Activated gamma-delta T cell treated with anti-CD3 and anti-CD28 coated beads, Interleukin-2, amount 50 U/mL, for 16 hours (primary cell): ENCODE measurements at regions not wholly inside any gene's neighbourhood (a gene's known extent, or its start where the extent isn't known, plus 50 kb on each side); places are given as distances from the start of the nearest gene placed in this dataset.
A peak's percentile ranks its signal among the peaks of the same experiment; 100 is the strongest.

ENCODE experiments used
- DNase-seq: peaks from one replicate; pipeline ENCODE4 v3.0.0-alpha.2; 2020; ENCODE audit warnings: low read depth

DNA sequence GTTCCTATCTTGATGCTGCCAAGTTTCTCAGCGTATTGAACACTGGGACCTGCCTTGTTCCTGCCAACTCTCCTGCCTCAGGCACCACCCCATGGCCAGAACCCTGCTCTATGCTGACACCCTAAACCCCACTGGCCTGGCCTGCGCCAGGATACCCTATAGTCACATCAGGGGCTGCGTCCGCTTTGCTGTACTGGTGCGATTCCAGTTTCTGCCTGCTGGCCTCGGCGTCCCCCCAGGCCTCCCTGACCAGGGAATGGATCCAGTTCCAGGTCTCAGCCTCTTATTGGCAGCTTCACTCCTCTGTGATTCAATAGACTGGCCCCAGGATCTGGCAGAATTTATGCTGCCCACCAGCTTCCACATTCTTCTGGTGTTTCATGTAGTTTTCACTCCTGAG lies 55.0 kb downstream of the GPR6 start:
- DNase-seq = no peak

DNA sequence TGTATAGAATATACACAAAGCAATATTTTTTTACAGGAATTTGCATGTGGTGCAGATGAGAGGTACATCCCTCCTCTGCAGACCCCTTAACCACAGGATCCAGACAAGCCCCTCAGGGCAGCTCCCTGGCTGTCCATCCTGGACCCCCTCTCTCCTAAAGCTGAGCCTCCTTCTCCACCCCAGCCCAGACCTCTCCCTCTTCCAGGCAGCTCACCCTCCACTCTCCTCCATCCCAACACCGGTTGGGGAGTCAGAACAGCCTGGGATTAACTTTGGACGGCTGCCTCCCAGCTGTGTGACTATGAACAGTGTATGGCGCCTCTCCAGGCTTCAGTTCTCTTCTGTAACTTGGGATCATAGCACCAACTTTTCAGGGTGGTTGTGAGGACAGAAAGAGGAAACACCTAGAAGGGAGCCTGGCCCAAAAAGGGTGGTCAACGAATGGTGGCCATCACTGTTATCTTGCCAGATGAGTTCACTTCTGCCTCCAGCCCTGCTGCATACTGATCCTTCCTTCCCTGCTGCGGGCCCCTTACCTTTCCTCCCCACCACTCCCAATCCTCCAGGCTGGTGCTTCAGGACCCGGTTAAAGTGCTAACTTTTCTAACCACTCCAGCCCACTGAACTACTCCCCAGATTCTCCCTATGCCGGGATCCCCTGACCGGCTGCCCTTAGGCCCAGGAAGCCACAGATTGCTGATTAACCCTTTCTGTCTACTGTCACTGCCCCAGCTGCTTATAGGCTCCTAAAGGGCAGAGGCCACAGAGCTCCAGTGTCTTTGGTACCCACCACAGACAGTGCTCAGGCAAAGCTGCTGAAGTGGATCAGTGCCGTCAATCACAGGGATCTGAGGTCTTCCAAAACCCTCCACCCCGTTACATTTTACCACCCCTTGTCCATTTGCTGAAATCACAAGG lies 55.9 kb downstream of the GPR6 start:
- DNase-seq = no peak

DNA sequence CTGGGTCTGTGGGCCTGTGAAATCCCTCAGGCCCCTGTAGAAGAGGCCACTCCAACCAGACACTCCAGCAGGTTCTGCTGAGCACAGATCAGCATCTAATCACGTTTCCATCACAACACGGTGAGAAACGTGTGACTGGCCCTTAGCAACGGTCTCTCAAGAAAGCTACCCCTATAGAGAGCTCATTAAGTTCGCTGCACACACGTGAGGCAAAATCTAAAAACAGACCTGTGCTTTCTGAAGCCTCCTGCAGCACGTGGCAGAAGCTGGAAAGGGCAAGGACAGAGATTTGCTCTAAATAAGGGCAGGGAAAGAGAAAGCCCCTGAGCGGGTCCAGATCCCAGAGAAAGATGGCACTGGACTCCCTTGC lies 56.5 kb downstream of the GPR6 start:
- no peak for DNase-seq

DNA sequence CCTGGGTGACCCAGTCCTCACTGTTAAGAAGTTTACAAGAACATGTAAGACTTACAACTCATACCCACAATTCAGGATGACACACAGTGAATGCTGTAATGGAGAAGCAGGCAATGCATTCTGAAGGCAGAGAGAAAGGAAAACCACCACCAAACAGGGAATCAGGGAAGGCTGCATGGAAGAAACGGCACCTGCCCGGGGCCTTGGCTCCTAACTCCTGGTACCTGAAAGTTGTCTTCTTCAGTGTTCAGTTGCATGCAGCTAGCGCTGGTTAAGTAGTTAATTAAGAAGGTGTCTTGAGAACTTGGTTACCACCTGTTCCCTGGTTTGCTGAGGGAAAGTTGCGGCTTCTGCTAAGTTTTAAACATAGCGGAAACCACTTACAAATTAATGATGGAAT lies 57.2 kb downstream of the GPR6 start:
- DNase-seq = no peak

DNA sequence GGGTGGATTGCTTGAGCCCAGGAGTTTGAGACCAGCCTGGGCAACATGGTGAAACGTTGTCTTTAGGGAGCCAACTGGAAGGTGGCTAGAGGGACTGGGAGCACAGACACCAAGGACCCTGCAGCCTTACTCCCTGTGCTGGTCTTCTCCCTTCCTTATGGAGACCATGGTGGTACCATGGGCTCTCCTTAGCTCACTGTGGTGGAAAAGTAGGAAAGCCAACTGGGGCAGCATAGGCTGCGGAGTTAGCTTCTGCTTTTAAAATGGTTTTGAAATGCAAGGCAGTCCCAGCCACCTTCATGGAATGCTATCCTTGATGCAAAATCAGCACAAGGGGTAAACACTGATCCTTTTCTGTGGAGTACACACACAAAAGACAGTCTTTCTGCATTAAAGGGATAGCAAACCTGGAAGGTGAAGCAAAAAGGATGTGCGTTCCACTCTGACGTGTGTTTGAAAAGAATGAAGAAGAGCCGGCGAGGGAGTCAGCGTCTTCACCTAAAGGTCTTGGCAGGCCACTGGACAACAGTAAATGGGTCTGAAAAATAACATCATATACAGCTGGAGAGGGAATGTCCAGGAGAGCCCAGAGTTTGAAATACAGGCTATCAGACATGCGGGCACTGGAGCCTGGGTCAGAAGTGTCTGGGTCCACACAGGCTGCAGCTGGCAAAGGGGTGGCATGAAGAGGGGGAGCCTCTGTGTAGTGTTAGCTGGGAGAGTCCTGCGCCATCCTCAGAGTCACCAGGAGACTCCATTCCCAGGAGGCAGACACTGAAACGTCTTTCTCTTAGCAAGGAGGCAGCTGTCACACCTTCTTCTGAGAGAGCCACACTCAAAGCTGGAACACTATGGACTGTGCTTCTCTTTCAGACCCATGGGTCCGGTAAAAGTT lies 58.5 kb downstream of the GPR6 start:
- DNase-seq = no peak

DNA sequence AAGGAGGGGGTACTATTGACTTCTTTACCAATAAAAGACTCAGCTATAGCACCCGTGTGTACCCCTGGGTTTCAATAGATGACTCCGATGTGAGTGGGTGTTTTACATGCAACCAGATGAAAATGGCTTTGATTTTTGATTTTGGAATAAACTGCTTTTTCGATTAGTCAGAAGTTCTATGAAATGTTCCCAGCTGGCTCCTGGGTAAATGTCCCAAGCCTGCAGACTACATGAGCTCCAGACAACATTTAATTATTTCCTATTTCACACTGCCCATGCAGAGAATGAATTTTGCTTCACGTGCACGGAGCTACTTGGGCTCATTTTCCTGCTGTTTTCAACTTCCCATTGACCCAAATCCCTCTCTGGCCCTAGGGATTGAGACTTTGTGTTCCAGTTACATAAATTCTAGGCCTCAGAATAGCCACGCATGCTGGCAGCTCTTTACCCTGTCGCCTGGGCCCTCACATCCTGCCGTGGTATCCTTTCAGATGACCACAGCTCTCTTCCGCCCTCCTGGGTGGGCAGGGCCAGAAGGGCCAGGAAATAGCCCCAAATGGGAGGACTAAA lies 59.7 kb downstream of the GPR6 start:
- DNase-seq = no peak

DNA sequence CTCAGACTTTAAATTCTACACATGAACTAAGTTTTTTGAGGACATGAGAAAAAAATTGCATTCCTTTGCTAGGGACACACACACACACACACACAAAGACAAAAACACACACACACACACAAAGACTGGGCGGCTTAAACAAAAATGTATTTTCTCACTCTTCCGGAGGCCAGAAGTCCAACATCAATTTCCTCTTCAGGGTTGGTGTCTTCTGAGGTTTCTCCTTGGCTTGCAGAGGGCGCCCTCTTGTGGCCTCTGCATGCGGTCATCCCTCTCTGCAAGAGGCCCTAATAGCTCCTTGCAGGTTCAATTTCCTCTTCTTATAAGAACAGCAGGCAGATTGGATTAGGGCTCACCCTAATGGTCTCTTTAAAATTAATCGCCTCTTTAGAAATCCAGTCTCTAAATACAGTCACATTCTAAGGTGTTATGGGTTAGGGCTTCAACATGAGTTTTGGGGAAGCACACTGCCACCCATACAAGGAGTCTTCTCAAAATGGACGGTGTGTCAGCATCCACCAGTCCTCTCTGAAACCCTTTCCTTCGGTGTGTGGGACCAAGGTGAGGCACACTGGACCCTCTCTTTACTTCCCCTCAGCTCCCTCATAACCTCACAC lies 61.4 kb downstream of the GPR6 start:
- peak; percentile 72 for DNase-seq

DNA sequence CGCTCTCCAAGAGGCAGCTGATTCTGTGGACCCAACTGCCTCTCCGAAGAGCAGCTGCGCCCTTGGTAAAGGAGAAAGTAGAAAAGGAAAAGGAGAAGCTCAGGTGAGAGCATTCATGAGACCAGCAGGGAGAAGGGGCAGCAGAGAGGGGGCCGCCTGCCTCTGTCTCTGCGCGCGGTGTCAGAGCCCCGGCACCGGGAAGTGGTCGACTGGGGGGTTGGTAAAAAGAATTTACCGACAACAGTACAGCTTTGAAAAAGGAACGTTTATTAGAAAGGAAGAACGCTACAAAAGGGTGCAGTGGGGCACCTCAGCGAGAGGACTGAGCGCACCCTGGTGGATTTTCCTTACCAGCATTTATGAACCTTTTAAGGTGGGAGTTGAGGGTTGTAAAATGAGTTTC lies 61.9 kb downstream of the GPR6 start:
- peak; percentile 14 for DNase-seq

DNA sequence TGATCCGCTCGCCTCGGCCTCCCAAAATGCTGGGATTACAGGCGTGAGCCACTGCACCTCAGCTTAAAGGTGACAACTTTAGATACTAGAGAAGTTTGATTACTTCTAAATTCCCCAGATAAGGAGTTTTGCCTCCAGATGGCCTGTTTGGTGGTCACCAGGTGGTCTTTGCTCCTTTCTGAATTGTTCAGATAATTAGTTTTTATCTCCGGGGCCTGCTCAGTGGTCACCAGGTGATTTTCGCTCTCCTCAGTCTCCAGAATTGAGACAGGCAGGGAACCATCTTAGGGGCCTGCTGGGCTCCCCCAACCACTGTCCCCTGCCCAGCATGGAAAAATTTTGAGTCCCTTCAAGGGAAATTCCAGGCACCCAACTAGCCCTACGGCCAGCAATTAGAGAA lies 62.6 kb downstream of the GPR6 start:
- DNase-seq = no peak

DNA sequence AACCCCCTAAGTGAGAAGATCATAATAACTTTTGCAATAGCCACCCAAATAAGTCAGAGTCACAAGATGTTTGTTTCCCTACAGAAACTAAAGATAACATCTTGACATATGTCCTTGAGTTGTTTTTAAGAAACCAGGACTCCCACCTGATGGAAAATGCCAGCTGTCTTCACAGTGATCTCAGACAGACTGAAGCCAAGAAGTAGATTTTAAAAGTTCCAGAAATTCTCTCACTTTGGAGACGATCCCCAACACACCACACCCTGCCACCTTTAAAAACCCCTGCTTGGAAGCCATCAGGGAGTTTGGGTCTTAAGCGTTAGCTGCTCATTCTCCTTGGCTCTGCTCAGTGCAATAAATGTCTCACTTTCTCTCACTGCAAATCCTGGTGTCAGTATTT lies 63.0 kb downstream of the GPR6 start:
- no peak for DNase-seq

DNA sequence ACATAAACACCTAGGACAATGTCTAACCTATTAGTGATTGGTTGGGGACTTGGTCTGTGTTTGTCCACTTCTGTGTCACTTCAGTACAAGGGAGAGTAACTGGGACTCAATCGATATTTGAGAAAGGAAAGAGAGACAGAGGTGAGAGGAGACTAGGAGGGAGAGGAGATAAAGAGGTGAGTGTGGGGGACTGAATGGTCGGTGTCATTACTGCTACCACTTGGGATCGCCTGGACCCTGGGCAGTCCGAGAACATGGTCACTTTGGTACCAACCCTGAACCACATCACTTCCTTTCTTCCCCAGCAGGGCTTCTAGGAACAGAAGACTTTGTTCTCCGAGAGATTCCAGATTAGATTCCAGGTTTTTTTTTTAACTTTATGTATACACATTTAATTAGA lies 63.7 kb downstream of the GPR6 start:
- no peak for DNase-seq

DNA sequence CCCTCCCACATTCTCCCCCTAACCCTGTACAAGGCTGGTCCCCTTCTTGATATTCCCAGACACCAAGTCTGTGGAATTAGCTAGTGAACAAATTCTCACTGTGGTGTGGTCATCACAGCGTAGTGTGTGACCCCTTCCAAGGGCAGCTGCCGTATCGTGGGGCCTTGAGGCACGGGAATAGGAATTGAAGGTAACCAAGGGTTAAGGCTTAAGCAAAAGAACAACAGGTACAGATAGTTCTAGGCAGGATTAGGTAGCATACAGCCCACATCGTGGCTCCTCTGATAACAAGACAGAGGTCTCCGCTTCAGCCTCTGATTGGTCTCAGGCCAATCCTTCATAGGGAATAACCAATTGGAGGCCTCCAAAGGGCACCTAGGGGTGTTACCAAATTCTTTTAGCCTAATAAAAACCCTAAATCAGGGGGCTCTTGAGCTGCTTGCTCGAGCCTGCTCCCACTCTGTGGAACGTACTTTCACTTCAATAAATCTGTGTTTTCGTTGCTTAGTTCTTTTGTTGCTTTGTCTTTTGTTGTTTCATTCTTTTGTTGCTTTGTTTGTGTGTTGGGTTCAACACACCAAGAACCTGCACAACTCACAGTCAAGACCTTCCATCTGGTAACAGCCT lies 64.7 kb downstream of the GPR6 start:
- no peak for DNase-seq

DNA sequence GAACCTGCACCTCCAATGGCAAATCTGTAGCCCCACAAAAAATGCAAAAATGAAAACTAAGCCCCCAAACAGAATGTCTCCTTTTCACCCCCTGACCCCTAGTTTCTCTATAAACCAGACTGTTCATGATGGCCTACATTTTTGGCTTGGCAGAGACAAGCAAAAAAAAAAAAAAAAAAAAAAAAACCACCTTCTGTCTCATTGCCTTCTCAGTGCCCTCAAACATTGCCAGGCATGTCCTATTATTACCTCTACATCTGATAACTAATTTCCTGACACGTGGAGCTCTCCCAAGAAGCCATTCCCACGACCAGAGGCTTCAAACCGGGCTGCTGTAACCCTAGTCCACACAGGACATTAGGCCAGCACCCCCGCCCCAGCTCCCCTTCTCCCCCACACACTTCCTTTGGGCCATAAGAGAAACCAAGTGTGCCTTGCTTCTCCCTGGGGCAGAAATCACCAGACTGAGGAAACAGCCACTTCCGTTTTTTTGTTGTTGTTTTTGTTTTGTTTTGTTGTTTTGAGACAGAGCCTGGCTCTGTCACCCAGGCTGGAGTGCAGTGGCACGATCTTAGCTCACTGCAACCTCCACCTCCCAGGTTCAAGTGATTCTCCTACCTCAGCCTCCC lies 65.4 kb downstream of the GPR6 start:
- DNase-seq = no peak

DNA sequence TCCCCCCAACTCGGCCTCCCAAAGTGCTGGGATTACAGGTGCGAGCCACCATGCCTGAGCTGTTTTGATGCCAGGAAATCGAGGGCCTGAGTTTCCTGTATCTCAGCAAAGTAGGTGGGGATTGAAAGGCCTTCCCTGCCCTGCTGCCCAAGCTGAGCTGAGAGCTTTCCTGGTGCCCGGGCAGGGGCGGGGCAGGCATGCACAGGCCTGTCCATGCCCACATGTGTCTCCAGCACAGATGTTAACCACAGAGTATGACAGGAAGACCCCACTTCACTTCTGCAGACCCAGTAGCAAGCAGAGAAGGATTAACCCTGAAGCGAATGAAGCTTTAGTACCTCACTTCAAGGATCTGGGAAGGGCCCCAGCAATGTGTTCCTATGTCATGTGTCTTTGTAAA lies 66.0 kb downstream of the GPR6 start:
- DNase-seq = no peak

DNA sequence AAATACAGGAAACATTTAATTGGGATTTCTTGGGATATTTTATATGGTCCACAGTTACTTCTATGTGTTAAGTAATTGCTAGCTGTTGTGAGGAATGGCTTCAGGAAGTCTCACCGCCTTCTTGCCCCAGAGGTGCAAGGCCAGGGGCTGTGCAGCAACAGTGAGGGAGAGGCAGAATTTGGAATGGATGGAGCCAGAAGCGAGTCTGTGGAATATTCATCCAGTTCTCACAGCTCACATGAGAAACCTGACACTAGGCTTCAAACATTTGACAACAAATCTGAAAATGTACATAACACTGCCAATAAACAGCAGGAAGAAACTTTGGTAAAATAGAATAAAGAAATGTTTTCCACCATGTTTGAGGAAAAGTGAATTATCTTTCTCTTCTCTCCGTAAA lies 66.5 kb downstream of the GPR6 start:
- DNase-seq = no peak

DNA sequence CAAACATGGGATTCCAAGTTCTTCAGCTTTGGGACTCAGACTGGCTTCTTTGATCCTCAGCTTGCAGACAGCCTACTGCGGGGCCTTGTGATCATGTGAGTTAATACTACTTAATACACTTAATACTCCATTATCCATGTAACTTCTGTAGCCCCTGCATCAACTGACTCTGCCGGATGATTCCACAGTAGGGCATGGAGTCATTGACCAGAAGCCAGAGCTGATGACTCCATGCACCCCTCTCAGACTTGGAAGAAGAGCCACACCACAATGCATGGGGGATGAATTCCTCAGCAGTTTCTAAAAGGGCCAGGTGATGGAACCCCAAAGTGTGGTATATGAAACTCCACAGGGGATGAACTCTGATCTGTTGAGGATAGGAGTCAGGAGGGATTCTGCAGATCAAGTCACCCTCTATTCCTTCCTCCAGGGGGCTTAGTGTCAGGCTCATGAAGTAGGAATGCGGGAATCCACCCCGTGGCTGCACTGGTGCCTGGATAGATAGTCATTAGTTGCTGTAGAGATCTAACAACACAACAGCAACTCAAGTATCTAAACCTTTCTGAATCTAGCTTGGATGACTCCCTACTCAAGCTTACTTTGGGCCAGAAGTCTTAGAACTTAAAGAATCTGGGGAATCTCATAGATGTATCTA lies 70.2 kb downstream of the GPR6 start:
- no peak for DNase-seq

DNA sequence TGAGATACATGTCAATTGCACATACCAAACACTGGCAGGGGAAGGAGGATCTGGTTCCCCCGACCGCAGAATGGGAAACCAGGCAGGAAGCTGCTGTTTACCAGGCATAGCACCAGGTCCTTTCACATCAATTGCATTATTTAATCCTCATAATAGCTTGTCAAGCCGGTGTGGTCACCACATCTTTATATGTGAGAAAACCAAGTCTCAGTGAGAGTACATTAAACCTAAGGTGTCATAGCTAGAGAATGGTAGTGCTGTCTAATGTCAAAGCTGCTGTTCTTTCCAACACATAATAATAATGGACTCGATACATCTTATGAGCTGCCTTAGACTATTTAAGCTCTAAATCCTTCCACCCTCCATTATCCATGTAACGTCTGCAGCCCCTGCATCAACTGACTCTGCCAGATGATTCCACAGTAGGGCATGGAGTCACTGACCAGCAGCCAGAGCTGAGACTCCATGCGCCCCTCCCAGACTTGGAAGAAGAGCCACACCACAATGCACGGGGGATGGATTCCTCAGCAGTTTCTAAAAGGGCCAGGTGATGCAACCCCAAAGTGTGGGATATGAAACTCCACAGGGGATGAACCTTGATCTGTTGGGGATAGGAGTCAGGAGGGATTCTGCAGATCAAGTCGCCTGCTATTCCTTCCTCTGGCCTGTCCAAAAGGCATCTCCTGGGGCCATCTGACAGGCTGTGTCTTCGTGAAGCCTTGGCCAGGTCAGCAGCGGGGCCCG lies 71.8 kb downstream of the GPR6 start:
- DNase-seq = no peak
